Breast epithelium (tissue), 4 donors: ENCODE measurements at regions not wholly inside any gene's neighbourhood (a gene's known extent, or its start where the extent isn't known, plus 50 kb on each side); places are given as distances from the start of the nearest gene placed in this dataset.

ENCODE experiments used
- DNase-seq, 2 donors: peaks; one replicate each; pipeline ENCODE4 v3.0.0-alpha.2; 2019; ENCODE audit warnings: low spot score in 2 of 2
- H3K27ac ChIP-seq, 2 donors: fragments of 200-600 bp; sonication (generic) in 1 of 2; one replicate each; pipeline ENCODE4 v1.5.1; 2016 to 2019; ENCODE audit warnings: mild to moderate bottlenecking in 1 of 2
- H3K27me3 ChIP-seq, 2 donors: fragments of 200-600 bp; sonication (generic) in 1 of 2; one replicate each; pipeline versions ENCODE4 v1.5.1 to v1.6.0; 2017 to 2019; ENCODE audit warnings: control low read depth in 1 of 2, mild to moderate bottlenecking in 1 of 2
- H3K36me3 ChIP-seq: fragments of 200-600 bp; one replicate; pipeline ENCODE4 v1.5.1; 2019
- H3K4me1 ChIP-seq, 2 donors: fragments of 200-600 bp; sonication (generic); one replicate each; pipeline ENCODE4 v1.5.1; 2016 to 2019; ENCODE audit warnings: control low read depth in 1 of 2
- H3K4me3 ChIP-seq, 3 donors: fragments of 200-600 bp; sonication (generic); 1 replicate in 2 of 3; 2 replicates in 1 of 3; pipeline ENCODE4 v1.5.1; 2016 to 2019; ENCODE audit warnings: mild to moderate bottlenecking in 3 of 3, moderate library complexity in 2 of 3
- H3K9me3 ChIP-seq, 2 donors: fragments of 200-600 bp; sonication (generic) in 1 of 2; one replicate each; pipeline ENCODE4 v1.5.1; 2016 to 2019; ENCODE audit warnings: control low read depth in 1 of 2
- CTCF ChIP-seq, 3 donors: fragments of 450-650 bp; IDR thresholded peaks; one replicate each; pipeline ENCODE4 v1.5.1; 2016 to 2017; ENCODE audit warnings: antibody characterized with exemption in 3 of 3, mild to moderate bottlenecking in 3 of 3, moderate library complexity in 3 of 3
- POLR2A ChIP-seq: fragments of 450-650 bp; IDR thresholded peaks from one replicate; pipeline ENCODE4 v1.6.1; 2016; ENCODE audit warnings: antibody characterized with exemption, mild to moderate bottlenecking, moderate library complexity
- POLR2AphosphoS5 ChIP-seq, 3 donors: sonication (generic); formaldehyde crosslinking; IDR thresholded peaks; one replicate each; pipeline ENCODE4 v1.6.1; 2017; ENCODE audit warnings: antibody characterized with exemption in 3 of 3
- intact Hi-C: fragments of 100-400 bp; cut with DNase I; formaldehyde crosslinking; loops from one replicate; pipeline ENCODE4 v1.15.1; 2023; ENCODE audit warnings: low total_unique reads

- intact Hi-C loops = no loop called here
Observed at GRCh38 chr4:141388481-141388880, 167.8 kb downstream of the ZNF330 start.

GRCh38 chr4:141389649-141390048, 169.0 kb downstream of the ZNF330 start:
- DNase-seq = no peak
- intact Hi-C loops = no loop called here
- Histone ChIP-seq H3K27me3 (no peaks in the 10 kb centered on the region), H3K36me3 (no peaks in the 10 kb centered on the region), H3K4me1 (no peaks in the 10 kb centered on the region), H3K9me3 (no peaks in the 10 kb centered on the region), H3K27ac (no peak overlapping the region), H3K4me3 (no peak overlapping the region)
- TF ChIP-seq POLR2AphosphoS5 (IDR thresholded peaks at IDR 0.05) (no peak), CTCF (IDR thresholded peaks at IDR 0.05) (no peak), POLR2A (no peak)

More at GRCh38 chr4:141388481-141388880, 167.8 kb downstream of the ZNF330 start:
- Histone ChIP-seq H3K27me3 (no peaks in the 10 kb centered on the region), H3K4me3 (no peak overlapping the region), H3K36me3 (no peaks in the 10 kb centered on the region), H3K27ac (no peak overlapping the region), H3K9me3 (no peaks in the 10 kb centered on the region), H3K4me1 (no peaks in the 10 kb centered on the region)
- no peak for DNase-seq
- TF ChIP-seq POLR2A = no peak
- TF ChIP-seq CTCF (IDR thresholded peaks at IDR 0.05) = no peak
- no peak for TF ChIP-seq POLR2AphosphoS5 (IDR thresholded peaks at IDR 0.05)

GRCh38 chr4:141390571-141390970, 169.9 kb downstream of the ZNF330 start:
- TF ChIP-seq POLR2A = no peak
- no peak for TF ChIP-seq POLR2AphosphoS5 (IDR thresholded peaks at IDR 0.05)
- no peak for TF ChIP-seq CTCF (IDR thresholded peaks at IDR 0.05)
- no peak overlapping the region for H3K27ac ChIP-seq
- no peaks in the 10 kb centered on the region for H3K9me3 ChIP-seq
- intact Hi-C loops = no loop called here
- no peaks in the 10 kb centered on the region for H3K36me3 ChIP-seq
- no peak for DNase-seq
- H3K4me1 ChIP-seq = no peaks in the 10 kb centered on the region
- H3K4me3 ChIP-seq = no peak overlapping the region
- no peaks in the 10 kb centered on the region for H3K27me3 ChIP-seq

- DNase-seq = no peak
- Histone ChIP-seq H3K27me3 (no peaks in the 10 kb centered on the region), H3K27ac (no peak overlapping the region), H3K4me3 (no peak overlapping the region), H3K4me1 (no peaks in the 10 kb centered on the region), H3K9me3 (no peaks in the 10 kb centered on the region), H3K36me3 (no peaks in the 10 kb centered on the region)
- TF ChIP-seq POLR2A = no peak
- no peak for TF ChIP-seq POLR2AphosphoS5 (IDR thresholded peaks at IDR 0.05)
- TF ChIP-seq CTCF (IDR thresholded peaks at IDR 0.05) = no peak
- intact Hi-C loops = no loop called here
Observed at GRCh38 chr4:141391293-141391692, 170.6 kb downstream of the ZNF330 start.

- Histone ChIP-seq H3K27me3 (no peaks in the 10 kb centered on the region), H3K4me3 (no peak overlapping the region), H3K4me1 (no peaks in the 10 kb centered on the region), H3K9me3 (no peaks in the 10 kb centered on the region), H3K27ac (no peak overlapping the region), H3K36me3 (no peaks in the 10 kb centered on the region)
- TF ChIP-seq CTCF (IDR thresholded peaks at IDR 0.05) = no peak
- TF ChIP-seq POLR2AphosphoS5 (IDR thresholded peaks at IDR 0.05) = no peak
- no peak for TF ChIP-seq POLR2A
- intact Hi-C loops = no loop called here
- no peak for DNase-seq
Observed at GRCh38 chr4:141391771-141392170, 171.1 kb downstream of the ZNF330 start.
